T-helper 1 cell treated with Interleukin-12 subunit alpha and Interleukin-12 subunit beta and Interleukin-4 antibody, amounts not matched to agents 30 ng/mL and 1 ng/mL, for 36 hours (primary cell): ENCODE measurements at regions not wholly inside any gene's neighbourhood (a gene's known extent, or its start where the extent isn't known, plus 50 kb on each side); places are given as distances from the start of the nearest gene placed in this dataset.

Experiments used
- intact Hi-C: fragments of 100-400 bp; cut with micrococcal nuclease; formaldehyde crosslinking; loops from one replicate; pipeline ENCODE4 v1.15.1; 2024

GRCh38 chr5:129821477-129822131 lies 73.7 kb downstream of the MINAR2 start:
- intact Hi-C loops = no loop called here

- intact Hi-C loops = no loop called here
Observed at GRCh38 chr5:129830288-129830687, 74.0 kb upstream of the CHSY3 start.

DNA sequence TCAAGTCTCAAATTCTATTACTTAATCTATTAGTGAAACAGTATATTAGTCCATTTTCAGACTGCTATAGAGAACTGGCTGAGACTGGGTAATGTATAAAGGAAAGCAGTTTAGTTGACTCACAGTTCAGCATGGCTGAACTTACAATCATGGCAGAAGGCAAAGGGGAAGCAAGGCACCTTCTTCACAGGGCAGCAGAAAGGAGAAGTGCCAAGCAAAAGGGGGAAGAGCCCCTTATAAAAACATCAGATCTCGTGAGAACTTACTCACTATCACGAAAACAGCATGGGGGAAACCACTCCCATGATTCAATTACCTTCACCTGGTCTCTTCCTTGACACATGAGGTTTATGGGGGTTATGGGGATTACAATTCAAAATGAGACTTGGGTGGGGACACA lies 67.9 kb upstream of the CHSY3 start:
- intact Hi-C loops = no loop called here

DNA sequence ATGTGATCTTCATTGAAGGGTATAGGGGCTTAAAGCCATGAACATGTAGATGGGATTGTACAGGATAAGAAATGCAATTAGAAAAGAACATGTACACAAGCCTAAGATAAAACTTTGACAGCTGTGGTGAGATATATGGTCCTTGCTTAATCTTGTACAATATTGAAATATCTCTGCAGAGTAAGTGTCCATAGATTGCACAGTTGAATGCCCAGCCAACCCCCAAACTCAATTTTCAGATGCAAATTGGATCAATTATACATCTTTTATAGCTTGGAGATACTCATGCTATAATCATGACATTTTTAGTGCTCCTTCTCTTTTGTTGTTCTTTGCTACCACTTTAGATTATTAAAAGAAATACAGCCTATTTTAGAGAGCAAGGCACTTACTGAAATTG lies 59.5 kb upstream of the CHSY3 start:
- intact Hi-C loops = no loop called here

DNA sequence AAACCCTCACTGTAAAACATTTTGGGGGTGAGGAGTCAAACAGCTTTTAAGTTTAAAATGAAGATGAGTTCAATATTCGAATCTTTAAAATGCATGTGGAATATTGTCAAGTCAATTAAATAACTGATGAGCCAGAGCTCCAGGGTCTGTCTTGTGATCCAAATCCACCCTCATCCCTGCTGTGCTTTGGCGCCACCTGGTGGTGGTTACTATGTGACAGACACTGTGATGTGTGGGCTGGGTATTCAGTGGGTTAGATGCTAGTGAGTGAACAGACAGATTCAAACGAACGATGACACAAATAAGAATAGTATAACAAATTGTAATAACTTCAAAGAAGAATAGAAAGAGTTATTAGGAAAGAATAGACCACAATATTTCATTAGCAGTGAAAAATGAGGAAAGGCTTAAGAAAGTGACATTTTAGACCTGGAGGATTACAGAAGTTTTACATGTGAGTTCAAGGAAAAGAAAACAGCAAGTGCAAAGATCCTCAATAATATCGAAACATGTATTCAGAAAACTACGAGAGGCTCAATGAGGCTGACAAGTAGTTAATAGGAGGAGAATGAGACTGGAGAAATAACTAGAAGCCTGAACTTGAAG lies 51.4 kb upstream of the CHSY3 start:
- intact Hi-C loops = loop anchor here (1.0 to 2.0 kb wide), 4 partner anchors 82 to 1640 kb away; no protein-coding TSS in a partner anchor

- intact Hi-C loops = loop anchor here (2.0 kb wide), 3 partner anchors 949 to 1641 kb away; no protein-coding TSS in a partner anchor
Observed at GRCh38 chr5:129853588-129853987, 50.7 kb upstream of the CHSY3 start.
